Left lung (tissue), 4 donors: ENCODE measurements at regions not wholly inside any gene's neighbourhood (a gene's known extent, or its start where the extent isn't known, plus 50 kb on each side); places are given as distances from the start of the nearest gene placed in this dataset.

Experiments
- ATAC-seq: fragments of 200-7000 bp; cut with Tn5 transposase; one replicate; pipeline ENCODE4 v1.9.1; 2020; ENCODE audit warnings: moderate library complexity
- DNase-seq, 4 donors: peaks; one replicate each; pipeline ENCODE4 v3.0.0-alpha.2; 2013 to 2020
- H3K27ac ChIP-seq, 2 donors: fragments of 200-600 bp; sonication (generic) in 1 of 2; one replicate each; pipeline versions ENCODE4 v1.5.0 to v1.8.0; 2020 to 2021
- H3K27me3 ChIP-seq, 2 donors: fragments of 200-600 bp; sonication (generic) in 1 of 2; one replicate each; pipeline versions ENCODE4 v1.5.0 to v1.8.0; 2020 to 2021
- H3K36me3 ChIP-seq, 2 donors: fragments of 200-600 bp; sonication (generic) in 1 of 2; one replicate each; pipeline versions ENCODE4 v1.5.0 to v1.8.0; 2020 to 2021
- H3K4me1 ChIP-seq, 2 donors: fragments of 200-600 bp; one replicate each; pipeline ENCODE4 v1.8.0; 2021
- H3K4me3 ChIP-seq, 2 donors: fragments of 200-600 bp; sonication (generic) in 1 of 2; one replicate each; pipeline versions ENCODE4 v1.5.0 to v1.8.0; 2020 to 2021; ENCODE audit warnings: mild to moderate bottlenecking in 1 of 2
- H3K9me3 ChIP-seq, 2 donors: fragments of 200-600 bp; sonication (generic) in 1 of 2; one replicate each; pipeline versions ENCODE4 v1.5.0 to v1.8.0; 2020 to 2021
- CTCF ChIP-seq, 2 donors: fragments of 200-600 bp; sonication (generic) in 1 of 2; IDR thresholded peaks; one replicate each; pipeline versions ENCODE4 v1.5.0 to v1.8.0; 2021; ENCODE audit warnings: antibody characterized with exemption in 2 of 2
- intact Hi-C, 2 donors: fragments of 100-400 bp; cut with DNase I; formaldehyde crosslinking; loops; one replicate each; pipeline versions ENCODE4 v1.11.2 to v1.14.2; 2022
- donor health status: DM: no; HTN: yes; CAD: no.
- donor health status: DM: no; HTN: no; CAD: no.

- no peaks in the 10 kb centered on the region for H3K27me3 ChIP-seq
- DNase-seq (no peak), ATAC-seq (no peak)
- no peak overlapping the region for H3K4me3 ChIP-seq
- no peaks in the 10 kb centered on the region for H3K36me3 ChIP-seq
- H3K27ac ChIP-seq: no peak overlapping the region
- H3K4me1 ChIP-seq: no peaks in the 10 kb centered on the region
- H3K9me3 ChIP-seq: no peaks in the 10 kb centered on the region
- intact Hi-C loops: no loop called here
- no peak for TF ChIP-seq CTCF (IDR thresholded peaks at IDR 0.05)
Observed at GRCh38 chr6:11903645-11904044, 108.5 kb upstream of the HIVEP1 start.

GRCh38 chr6:11902527-11902926 lies 109.6 kb upstream of the HIVEP1 start:
- Histone ChIP-seq H3K9me3 (no peaks in the 10 kb centered on the region), H3K36me3 (no peaks in the 10 kb centered on the region), H3K27ac (no peak overlapping the region), H3K4me3 (no peak overlapping the region), H3K27me3 (no peaks in the 10 kb centered on the region), H3K4me1 (no peaks in the 10 kb centered on the region)
- DNase-seq (no peak), ATAC-seq (no peak)
- intact Hi-C loops: no loop called here
- TF ChIP-seq CTCF (IDR thresholded peaks at IDR 0.05): no peak

- ATAC-seq (peak; percentile 72), DNase-seq (no peak)
- TF ChIP-seq CTCF (IDR thresholded peaks at IDR 0.05): no peak
- no peak overlapping the region for H3K27ac ChIP-seq
- intact Hi-C loops: no loop called here
- H3K27me3 ChIP-seq: no peaks in the 10 kb centered on the region
- H3K4me1 ChIP-seq: no peaks in the 10 kb centered on the region
- H3K9me3 ChIP-seq: no peaks in the 10 kb centered on the region
- no peaks in the 10 kb centered on the region for H3K36me3 ChIP-seq
- H3K4me3 ChIP-seq: no peak overlapping the region
Observed at GRCh38 chr6:11900662-11901598, 111.2 kb upstream of the HIVEP1 start.

- H3K27me3 ChIP-seq: no peaks in the 10 kb centered on the region
- no peak overlapping the region for H3K4me3 ChIP-seq
- no peaks in the 10 kb centered on the region for H3K36me3 ChIP-seq
- no peaks in the 10 kb centered on the region for H3K9me3 ChIP-seq
- no peak for ATAC-seq
- TF ChIP-seq CTCF (IDR thresholded peaks at IDR 0.05): no peak
- intact Hi-C loops: no loop called here
- H3K27ac ChIP-seq: no peak overlapping the region
- no peak for DNase-seq
- no peaks in the 10 kb centered on the region for H3K4me1 ChIP-seq
Observed at GRCh38 chr6:11899645-11900044, 112.5 kb upstream of the HIVEP1 start.

- no peaks in the 10 kb centered on the region for H3K4me1 ChIP-seq
- H3K27ac ChIP-seq: no peak overlapping the region
- intact Hi-C loops: no loop called here
- H3K4me3 ChIP-seq: no peak overlapping the region
- DNase-seq (no peak), ATAC-seq (no peak)
- H3K27me3 ChIP-seq: no peaks in the 10 kb centered on the region
- no peaks in the 10 kb centered on the region for H3K36me3 ChIP-seq
- no peaks in the 10 kb centered on the region for H3K9me3 ChIP-seq
- no peak for TF ChIP-seq CTCF (IDR thresholded peaks at IDR 0.05)
Observed at GRCh38 chr6:11894212-11894611, 115.6 kb upstream of the ADTRP start.
